ENCODE measurements at regions not wholly inside any gene's neighbourhood (a gene's known extent, or its start where the extent isn't known, plus 50 kb on each side); places are given as distances from the start of the nearest gene placed in this dataset.

DNA sequence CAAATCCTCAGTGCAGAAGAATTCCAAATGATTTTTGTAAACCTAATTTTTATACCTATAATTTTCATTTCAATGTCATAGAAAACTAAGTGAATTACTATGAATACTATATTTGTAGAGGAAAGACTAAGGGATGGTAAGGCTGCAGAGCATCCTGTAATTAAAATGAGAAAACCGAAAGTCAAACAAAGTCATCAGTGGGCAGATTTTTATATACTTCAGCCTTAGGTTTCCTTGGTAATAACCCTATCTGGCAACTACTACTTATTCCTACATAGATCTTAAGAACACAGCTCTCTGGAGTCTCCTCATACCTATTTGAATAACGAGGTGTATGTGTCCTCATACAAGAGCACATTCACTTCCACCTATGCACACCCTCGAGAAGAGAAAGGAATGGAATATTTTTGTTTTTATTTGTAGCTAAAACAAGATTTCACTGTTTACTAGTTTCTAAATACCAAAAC, 117.9 kb upstream of the SGK1 start:
- Histone ChIP-seq H3K9me3 (no peaks in the 10 kb centered on the region), H3K4me1 (no peaks in the 10 kb centered on the region), H3K27me3 (no peaks in the 10 kb centered on the region), H3K36me3 (no peaks in the 10 kb centered on the region), H3K27ac (no peak overlapping the region), H3K4me3 (no peak overlapping the region)
- TF ChIP-seq POLR2A (IDR thresholded peaks at IDR 0.05) (no peak), CTCF (IDR thresholded peaks at IDR 0.05) (no peak)
- DNase-seq, result no peak
- intact Hi-C loops (cut with DNase I; ENCODE audit: low total_unique reads), result no loop called here

DNA sequence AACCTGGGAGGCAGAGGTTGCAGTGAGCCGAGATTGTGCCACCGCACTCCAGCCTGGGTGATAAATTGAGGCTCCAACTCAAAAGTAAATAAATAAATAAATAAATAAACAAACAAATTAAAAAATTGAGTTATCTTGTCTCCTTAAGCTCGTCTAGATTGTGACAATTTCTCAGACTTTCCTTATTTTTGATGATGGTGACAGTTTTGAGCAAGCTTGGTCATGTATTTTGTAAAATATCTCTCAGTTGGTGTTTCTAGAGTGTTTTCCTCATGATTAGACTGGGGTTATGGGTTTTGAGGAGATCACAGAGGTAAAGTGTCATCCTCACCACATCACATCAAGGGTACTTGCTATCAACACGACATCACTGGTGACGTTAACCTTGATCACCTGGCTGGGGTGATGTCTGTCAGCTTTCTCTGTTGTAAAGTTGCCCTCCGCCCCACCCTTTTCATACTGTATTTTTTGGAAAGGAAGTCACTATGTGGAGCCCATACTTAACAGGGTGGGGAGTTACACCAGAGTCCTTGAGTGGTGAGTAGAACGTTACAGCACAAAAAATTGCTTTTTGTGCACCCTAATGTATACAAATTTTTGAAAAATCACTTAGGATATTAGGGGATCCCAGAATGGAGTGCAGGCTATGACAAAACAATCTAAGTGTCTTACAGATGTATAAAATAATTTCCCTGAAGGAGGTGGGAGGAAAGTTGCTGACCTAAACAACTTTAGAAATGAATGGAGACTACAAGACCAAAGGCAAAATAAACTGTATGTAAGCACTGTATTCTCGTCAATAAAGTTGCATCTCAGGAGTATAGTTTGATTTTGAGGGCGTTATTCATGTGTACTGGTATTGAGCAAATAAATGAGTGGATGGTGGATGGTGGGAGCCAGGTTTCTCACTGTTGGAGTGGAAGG, 116.4 kb upstream of the SGK1 start:
- TF ChIP-seq POLR2A (IDR thresholded peaks at IDR 0.05) (no peak), CTCF (IDR thresholded peaks at IDR 0.05) (no peak)
- Histone ChIP-seq H3K36me3 (no peaks in the 10 kb centered on the region), H3K27ac (no peak overlapping the region), H3K4me3 (no peak overlapping the region), H3K9me3 (no peaks in the 10 kb centered on the region), H3K4me1 (no peaks in the 10 kb centered on the region), H3K27me3 (no peaks in the 10 kb centered on the region)
- no peak for DNase-seq
- intact Hi-C loops (cut with DNase I; ENCODE audit: low total_unique reads), result no loop called here

GRCh38 chr6:134432036-134432435, 114.1 kb upstream of the SGK1 start:
- no peak overlapping the region for H3K4me3 ChIP-seq
- no peaks in the 10 kb centered on the region for H3K27me3 ChIP-seq
- no peaks in the 10 kb centered on the region for H3K36me3 ChIP-seq
- TF ChIP-seq CTCF (IDR thresholded peaks at IDR 0.05) (no peak), POLR2A (IDR thresholded peaks at IDR 0.05) (no peak)
- no peaks in the 10 kb centered on the region for H3K4me1 ChIP-seq
- DNase-seq, result no peak
- H3K27ac ChIP-seq, result no peak overlapping the region
- H3K9me3 ChIP-seq, result no peaks in the 10 kb centered on the region
- intact Hi-C loops (cut with DNase I; ENCODE audit: low total_unique reads), result no loop called here

DNA sequence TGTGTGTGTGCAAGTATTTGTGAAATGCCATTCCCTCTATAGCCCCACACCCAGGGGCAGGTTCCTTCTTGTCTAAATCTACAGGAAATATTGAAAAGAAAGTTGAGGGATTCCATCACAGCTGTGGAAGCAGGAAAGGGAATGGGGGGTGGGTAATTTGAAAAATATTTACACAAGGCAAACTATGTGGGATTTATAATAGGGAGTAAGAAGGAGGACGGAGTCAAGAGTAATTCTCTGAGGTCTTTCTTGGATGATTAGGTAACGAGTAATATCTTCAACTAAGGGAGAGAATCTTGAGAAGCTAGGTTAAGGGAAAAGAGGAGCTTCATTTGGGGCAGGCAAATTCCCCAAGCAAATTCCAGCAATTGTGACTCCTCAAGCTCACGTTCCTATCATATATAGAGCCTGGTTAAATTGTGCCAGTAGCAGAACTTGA, 113.5 kb upstream of the SGK1 start:
- DNase-seq, result no peak
- no peaks in the 10 kb centered on the region for H3K9me3 ChIP-seq
- no peak overlapping the region for H3K4me3 ChIP-seq
- no peaks in the 10 kb centered on the region for H3K4me1 ChIP-seq
- H3K27ac ChIP-seq, result no peak overlapping the region
- no peaks in the 10 kb centered on the region for H3K27me3 ChIP-seq
- no peak for TF ChIP-seq POLR2A (IDR thresholded peaks at IDR 0.05)
- TF ChIP-seq CTCF (IDR thresholded peaks at IDR 0.05), result no peak
- intact Hi-C loops (cut with DNase I; ENCODE audit: low total_unique reads), result no loop called here
- H3K36me3 ChIP-seq, result no peaks in the 10 kb centered on the region

GRCh38 chr6:134429861-134430380, 112.0 kb upstream of the SGK1 start:
- H3K27me3 ChIP-seq, result no peaks in the 10 kb centered on the region
- DNase-seq, result no peak
- intact Hi-C loops (cut with DNase I; ENCODE audit: low total_unique reads), result no loop called here
- no peak overlapping the region for H3K4me3 ChIP-seq
- TF ChIP-seq POLR2A (IDR thresholded peaks at IDR 0.05) (no peak), CTCF (IDR thresholded peaks at IDR 0.05) (no peak)
- H3K9me3 ChIP-seq, result no peaks in the 10 kb centered on the region
- H3K36me3 ChIP-seq, result no peaks in the 10 kb centered on the region
- no peak overlapping the region for H3K27ac ChIP-seq
- no peaks in the 10 kb centered on the region for H3K4me1 ChIP-seq

Data from uterus (tissue), 3 donors.